HG03196 (cell line): ENCODE measurements at regions not wholly inside any gene's neighbourhood (a gene's known extent, or its start where the extent isn't known, plus 50 kb on each side); places are given as distances from the start of the nearest gene placed in this dataset.
"Not testable (repeated sequence)": the region's sequence is repeated elsewhere in the genome, so short reads cannot be mapped to it uniquely, and the experiment has no call there.

Source experiments
- ATAC-seq: cut with Tn5 transposase; IDR thresholded peaks from one replicate; pipeline ENCODE4 v1.9.1; 2021; ENCODE audit not compliant: unreplicated experiment

- ATAC-seq: not testable (repeated sequence)
Observed at GRCh38 chr6:26956601-26957184, 290.8 kb upstream of the PRSS16 start.

- ATAC-seq: not testable (repeated sequence)
Observed at GRCh38 chr6:26957399-26958127, 289.9 kb upstream of the PRSS16 start.

- ATAC-seq: not testable (repeated sequence)
Observed at GRCh38 chr6:26961236-26961635, 286.3 kb upstream of the PRSS16 start.

- no peak for ATAC-seq
Observed at GRCh38 chr6:27002447-27002846, 245.1 kb upstream of the PRSS16 start.

- ATAC-seq: no peak
Observed at GRCh38 chr6:27007020-27007419, 240.5 kb upstream of the PRSS16 start.

GRCh38 chr6:27008613-27009012 lies 238.9 kb upstream of the PRSS16 start:
- ATAC-seq: not testable (repeated sequence)

- ATAC-seq: not testable (repeated sequence)
Observed at GRCh38 chr6:27014053-27014452, 233.4 kb upstream of the PRSS16 start.

- no peak for ATAC-seq
Observed at GRCh38 chr6:27016689-27017088, 230.8 kb upstream of the PRSS16 start.

GRCh38 chr6:27018401-27018800 lies 229.1 kb upstream of the PRSS16 start:
- ATAC-seq: not testable (repeated sequence)

- no peak for ATAC-seq
Observed at GRCh38 chr6:27019651-27020552, 227.6 kb upstream of the PRSS16 start.

- no peak for ATAC-seq
Observed at GRCh38 chr6:27020553-27020880, 227.0 kb upstream of the PRSS16 start.

- no peak for ATAC-seq
Observed at GRCh38 chr6:27023664-27024063, 223.8 kb upstream of the PRSS16 start.

- no peak for ATAC-seq
Observed at GRCh38 chr6:27025351-27025750, 222.2 kb upstream of the PRSS16 start.

- no peak for ATAC-seq
Observed at GRCh38 chr6:27026361-27026760, 221.1 kb upstream of the PRSS16 start.

- ATAC-seq: no peak
Observed at GRCh38 chr6:27031302-27031701, 216.2 kb upstream of the PRSS16 start.

- ATAC-seq: no peak
Observed at GRCh38 chr6:27038498-27038897, 209.0 kb upstream of the PRSS16 start.

- no peak for ATAC-seq
Observed at GRCh38 chr6:27040244-27041042, 207.1 kb upstream of the PRSS16 start.

GRCh38 chr6:27043244-27043643 lies 204.3 kb upstream of the PRSS16 start:
- ATAC-seq: no peak

- not testable (repeated sequence) for ATAC-seq
Observed at GRCh38 chr6:27045131-27045530, 202.4 kb upstream of the PRSS16 start.

GRCh38 chr6:27047725-27048124 lies 199.8 kb upstream of the PRSS16 start:
- not testable (repeated sequence) for ATAC-seq
